ENCODE measurements at regions not wholly inside any gene's neighbourhood (a gene's known extent, or its start where the extent isn't known, plus 50 kb on each side); places are given as distances from the start of the nearest gene placed in this dataset.

GRCh38 chr3:26050776-26051175 is 260.9 kb downstream of the OXSM start:
- no peak for TF ChIP-seq ZFX (IDR thresholded peaks at IDR 0.05)
- TF ChIP-seq CTCF (conservative IDR thresholded peaks at IDR 0.05), result no peak
- no peak overlapping the region for H3K27ac ChIP-seq

GRCh38 chr3:26058901-26059321 is 269.0 kb downstream of the OXSM start:
- H3K27ac ChIP-seq, result no peak overlapping the region
- TF ChIP-seq CTCF (conservative IDR thresholded peaks at IDR 0.05) (no peak), ZFX (IDR thresholded peaks at IDR 0.05) (no peak)

- H3K27ac ChIP-seq, result no peak overlapping the region
- TF ChIP-seq ZFX (IDR thresholded peaks at IDR 0.05), result no peak
- TF ChIP-seq CTCF (conservative IDR thresholded peaks at IDR 0.05), result no peak
Measured at GRCh38 chr3:26061947-26062346, 272.1 kb downstream of the OXSM start.

- TF ChIP-seq CTCF (conservative IDR thresholded peaks at IDR 0.05) (no peak), ZFX (IDR thresholded peaks at IDR 0.05) (no peak)
Measured at GRCh38 chr3:26064297-26064696, 274.4 kb downstream of the OXSM start.

GRCh38 chr3:26068890-26069289 is 279.0 kb downstream of the OXSM start:
- H3K27ac ChIP-seq, result no peak overlapping the region
- TF ChIP-seq ZFX (IDR thresholded peaks at IDR 0.05), result no peak
- no peak for TF ChIP-seq CTCF (conservative IDR thresholded peaks at IDR 0.05)

More at GRCh38 chr3:26064297-26064696, 274.4 kb downstream of the OXSM start:
- no peak overlapping the region for H3K27ac ChIP-seq

- TF ChIP-seq CTCF (conservative IDR thresholded peaks at IDR 0.05), result no peak
- TF ChIP-seq ZFX (IDR thresholded peaks at IDR 0.05), result no peak
Measured at GRCh38 chr3:26070854-26071253, 281.0 kb downstream of the OXSM start.

GRCh38 chr3:26074080-26074479 is 284.2 kb downstream of the OXSM start:
- H3K27ac ChIP-seq, result no peak overlapping the region
- TF ChIP-seq CTCF (conservative IDR thresholded peaks at IDR 0.05), result no peak
- no peak for TF ChIP-seq ZFX (IDR thresholded peaks at IDR 0.05)

More at GRCh38 chr3:26070854-26071253, 281.0 kb downstream of the OXSM start:
- no peak overlapping the region for H3K27ac ChIP-seq
